GM23248 (cell line): ENCODE measurements at regions not wholly inside any gene's neighbourhood (a gene's known extent, or its start where the extent isn't known, plus 50 kb on each side); places are given as distances from the start of the nearest gene placed in this dataset.
"Not testable (repeated sequence)": the region's sequence is repeated elsewhere in the genome, so short reads cannot be mapped to it uniquely, and the experiment has no call there.

Experiments
- DNase-seq: peaks from one replicate; pipeline ENCODE4 v3.0.0-alpha.2; 2015
- H2AFZ ChIP-seq: fragments of 200-600 bp; sonication (generic); 2 replicates; pipeline ENCODE4 v1.6.1; 2016; ENCODE audit warnings: antibody characterized with exemption
- H3F3A ChIP-seq: fragments of 200-600 bp; sonication (generic); 2 replicates; pipeline ENCODE4 v1.6.1; 2016; ENCODE audit warnings: mild to moderate bottlenecking, antibody characterized with exemption, mixed run types; ENCODE audit not compliant: insufficient read depth
- H3K27ac ChIP-seq: fragments of 200-600 bp; sonication (generic); 2 replicates; pipeline ENCODE4 v1.5.1; 2016; ENCODE audit warnings: mild to moderate bottlenecking
- H3K27me3 ChIP-seq: fragments of 200-600 bp; sonication (generic); replicated peaks from 2 replicates; pipeline ENCODE4 v1.6.1; 2016; ENCODE audit warnings: mild to moderate bottlenecking; ENCODE audit not compliant: insufficient read depth
- H3K36me3 ChIP-seq: fragments of 200-600 bp; sonication (generic); 2 replicates; pipeline ENCODE4 v1.6.1; 2016; ENCODE audit warnings: low read depth, mild to moderate bottlenecking
- H3K4me1 ChIP-seq: fragments of 200-600 bp; sonication (generic); 2 replicates; pipeline ENCODE4 v1.6.1; 2016; ENCODE audit warnings: mild to moderate bottlenecking; ENCODE audit not compliant: insufficient read depth
- H3K4me2 ChIP-seq: fragments of 200-600 bp; sonication (generic); one replicate; pipeline ENCODE4 v1.6.1; 2016; ENCODE audit warnings: mild to moderate bottlenecking; ENCODE audit not compliant: unreplicated experiment
- H3K4me3 ChIP-seq: fragments of 200-600 bp; sonication (generic); 2 replicates; pipeline ENCODE4 v1.5.1; 2016; ENCODE audit warnings: mild to moderate bottlenecking
- H3K79me2 ChIP-seq: fragments of 200-600 bp; sonication (generic); 2 replicates; pipeline ENCODE4 v1.6.1; 2016; ENCODE audit warnings: mild to moderate bottlenecking; ENCODE audit not compliant: insufficient read depth
- H3K9ac ChIP-seq: fragments of 200-600 bp; sonication (generic); 2 replicates; pipeline ENCODE4 v1.6.1; 2016; ENCODE audit warnings: mild to moderate bottlenecking
- H3K9me2 ChIP-seq: fragments of 200-600 bp; sonication (generic); 2 replicates; pipeline ENCODE4 v1.6.1; 2016; ENCODE audit warnings: mixed run types, mild to moderate bottlenecking, moderate library complexity; ENCODE audit not compliant: insufficient read depth
- H3K9me3 ChIP-seq: fragments of 200-600 bp; sonication (generic); one replicate; pipeline ENCODE4 v1.6.1; 2017; ENCODE audit warnings: low read depth
- H4K20me1 ChIP-seq: fragments of 200-600 bp; sonication (generic); 2 replicates; pipeline ENCODE4 v1.6.0; 2016; ENCODE audit not compliant: insufficient read depth
- WGBS, 2 experiments: methylation state at CpG; one replicate each; pipeline ENCODE4 v1.1.6; 2015 to 2017; ENCODE audit warnings: low lambda C conversion rate in 2 of 2, low coverage in 1 of 2; ENCODE audit errors: missing lambda C conversion rate in 2 of 2; 5-methylcytosine and 5-hydroxymethylcytosine counted together
- in situ Hi-C: fragments of 300-500 bp; cut with MboI; formaldehyde crosslinking; loops from 2 replicates; pipeline ENCODE4 v1.15.0; 2020

- in situ Hi-C loops, H4K20me1 ChIP-seq, H3K27me3 ChIP-seq, H3K79me2 ChIP-seq, H3K27ac ChIP-seq, H3K4me2 ChIP-seq, H2AFZ ChIP-seq, H3F3A ChIP-seq, DNase-seq, H3K4me1 ChIP-seq, H3K4me3 ChIP-seq, H3K36me3 ChIP-seq, H3K9me3 ChIP-seq, H3K9me2 ChIP-seq, H3K9ac ChIP-seq: not testable (repeated sequence)
- WGBS, 2 experiments: 51 to 59% methylated on average over 5 to 6 of the region's 6 CpGs
Observed at GRCh38 chr2:91500246-91500977, 2808.9 kb downstream of the RPIA start.

DNA sequence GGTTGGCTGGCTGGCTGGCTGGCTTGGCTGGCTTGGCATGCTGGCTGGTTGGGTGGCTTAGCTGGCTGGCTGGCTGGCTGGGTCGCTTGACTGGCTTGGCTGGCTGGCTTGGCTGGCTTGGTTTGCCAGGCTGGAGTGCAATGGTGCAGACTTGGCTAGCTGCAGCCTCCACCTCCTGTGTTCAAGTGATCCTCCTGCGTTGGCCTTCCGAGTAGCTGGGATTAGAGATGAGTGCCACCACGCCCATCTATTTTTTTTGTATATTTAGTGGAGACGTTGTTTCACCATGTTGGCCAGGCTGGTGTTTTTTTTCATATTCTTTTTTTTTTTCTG, 2809.5 kb downstream of the RPIA start:
- H3K27ac ChIP-seq, H3K9me3 ChIP-seq, H3K9ac ChIP-seq, H3K4me1 ChIP-seq, H3F3A ChIP-seq, H3K36me3 ChIP-seq, H2AFZ ChIP-seq, H3K27me3 ChIP-seq, H4K20me1 ChIP-seq, DNase-seq, H3K9me2 ChIP-seq, H3K79me2 ChIP-seq, H3K4me3 ChIP-seq, in situ Hi-C loops, H3K4me2 ChIP-seq: not testable (repeated sequence)
- WGBS, 2 experiments: 47 to 54% methylated on average over 5 of the region's 5 CpGs

DNA sequence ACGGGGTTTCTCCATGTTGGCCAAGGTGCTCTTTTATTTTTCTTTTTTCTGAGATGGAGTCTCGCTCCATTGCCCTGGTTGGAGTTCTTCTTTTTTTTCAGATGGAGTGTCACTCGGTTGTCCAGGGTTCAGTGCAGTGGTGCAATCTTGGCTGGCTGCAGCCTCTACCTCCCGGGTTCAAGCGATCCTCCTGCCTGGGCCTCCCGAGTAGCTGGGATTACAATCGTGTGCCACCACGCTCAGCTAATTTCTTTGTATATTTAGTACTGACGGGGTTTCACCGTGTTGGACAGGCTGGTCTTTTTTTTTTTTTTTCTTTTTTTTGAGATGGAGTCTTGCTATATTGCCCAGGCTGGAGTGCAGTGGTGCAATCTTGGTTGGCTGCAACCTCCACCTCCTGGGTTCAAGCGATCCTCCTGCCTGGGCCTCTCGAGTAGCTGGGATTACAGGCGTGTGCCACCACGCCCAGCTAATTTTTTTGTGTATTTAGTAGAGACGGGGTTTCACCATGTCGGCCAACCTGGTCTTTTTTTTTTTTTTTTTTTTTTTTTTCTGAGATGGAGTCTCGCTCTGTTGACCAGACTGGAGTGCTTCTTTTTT, 2810.1 kb downstream of the RPIA start:
- H3K27me3 ChIP-seq, H3K9me2 ChIP-seq, in situ Hi-C loops, H3K4me1 ChIP-seq, H3K79me2 ChIP-seq, DNase-seq, H4K20me1 ChIP-seq, H3K9ac ChIP-seq, H3K36me3 ChIP-seq, H3F3A ChIP-seq, H3K4me2 ChIP-seq, H3K4me3 ChIP-seq, H2AFZ ChIP-seq, H3K9me3 ChIP-seq, H3K27ac ChIP-seq: not testable (repeated sequence)
- 71 to 76% methylated on average over 14 to 16 of the region's 17 CpGs for WGBS, 2 experiments

GRCh38 chr2:91503572-91503958, 2812.1 kb downstream of the RPIA start:
- in situ Hi-C loops: not testable (repeated sequence)
- WGBS, 2 experiments: 45 to 48% methylated on average over 8 of the region's 8 CpGs

GRCh38 chr2:91503959-91504741, 2812.7 kb downstream of the RPIA start:
- H3K9me2 ChIP-seq, H3K79me2 ChIP-seq, in situ Hi-C loops, H3K4me3 ChIP-seq, H3K4me2 ChIP-seq, H3K9me3 ChIP-seq, H2AFZ ChIP-seq, H3K27ac ChIP-seq, H3K9ac ChIP-seq, H3F3A ChIP-seq, H3K4me1 ChIP-seq, H3K36me3 ChIP-seq, DNase-seq, H3K27me3 ChIP-seq, H4K20me1 ChIP-seq: not testable (repeated sequence)
- 60 to 65% methylated on average over 12 to 13 of the region's 13 CpGs for WGBS, 2 experiments

More at GRCh38 chr2:91503572-91503958, 2812.1 kb downstream of the RPIA start:
- not testable (repeated sequence) for DNase-seq, H3K4me2 ChIP-seq, H4K20me1 ChIP-seq, H3K27me3 ChIP-seq, H3K9ac ChIP-seq, H3K79me2 ChIP-seq, H3K4me1 ChIP-seq, H3K9me2 ChIP-seq, H3K36me3 ChIP-seq, H3K4me3 ChIP-seq, H3F3A ChIP-seq, H2AFZ ChIP-seq, H3K9me3 ChIP-seq, H3K27ac ChIP-seq

DNA sequence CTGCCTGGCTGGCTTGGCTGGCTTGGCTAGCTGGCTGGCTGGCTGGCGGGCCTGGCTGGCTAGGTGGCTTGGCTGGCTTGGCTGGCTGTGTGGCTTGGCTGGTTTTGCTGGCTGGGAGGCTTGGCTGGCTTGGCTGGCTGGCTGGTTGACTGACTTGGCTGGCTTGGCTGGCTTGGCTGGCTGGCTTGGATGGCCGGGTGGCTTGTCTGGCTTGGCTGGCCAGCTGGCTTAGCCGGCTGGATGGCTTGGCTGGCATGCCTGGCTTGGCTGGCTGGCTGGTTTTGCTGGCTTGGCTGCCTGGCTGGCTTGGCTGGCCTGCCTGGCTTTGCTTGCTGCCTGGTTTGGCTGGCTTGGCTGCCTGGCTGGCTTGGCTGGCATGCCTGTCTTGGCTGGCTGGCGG, 2817.3 kb downstream of the RPIA start:
- H3K9ac ChIP-seq, H3K4me3 ChIP-seq, H3K4me1 ChIP-seq, DNase-seq, H3K27ac ChIP-seq, H3K36me3 ChIP-seq, H3K9me2 ChIP-seq, in situ Hi-C loops, H3K79me2 ChIP-seq, H3F3A ChIP-seq, H3K9me3 ChIP-seq, H3K4me2 ChIP-seq, H2AFZ ChIP-seq, H3K27me3 ChIP-seq, H4K20me1 ChIP-seq: not testable (repeated sequence)
- 11 to 15% methylated on average over 3 to 4 of the region's 4 CpGs for WGBS, 2 experiments

GRCh38 chr2:91509276-91509675, 2817.8 kb downstream of the RPIA start:
- H3K4me3 ChIP-seq: not testable (repeated sequence)

More at GRCh38 chr2:91509276-91509675, 2817.8 kb downstream of the RPIA start:
- DNase-seq, H3K36me3 ChIP-seq, H3K79me2 ChIP-seq, H3K9me2 ChIP-seq, H3K27me3 ChIP-seq, in situ Hi-C loops, H2AFZ ChIP-seq, H3K9ac ChIP-seq, H3K4me2 ChIP-seq, H3F3A ChIP-seq, H3K4me1 ChIP-seq, H3K27ac ChIP-seq, H3K9me3 ChIP-seq, H4K20me1 ChIP-seq: not testable (repeated sequence)
- 11 to 50% methylated on average over 1 to 3 of the region's 4 CpGs for WGBS, 2 experiments
